ENCODE measurements at regions not wholly inside any gene's neighbourhood (a gene's known extent, or its start where the extent isn't known, plus 50 kb on each side); places are given as distances from the start of the nearest gene placed in this dataset.

- TF ChIP-seq TAF1 (IDR thresholded peaks at IDR 0.05; ENCODE audit: low read depth), result no peak
- TF ChIP-seq TEAD4 (IDR thresholded peaks at IDR 0.05), result no peak
- TF ChIP-seq CREB1 (IDR thresholded peaks at IDR 0.05; ENCODE audit: low read depth), result no peak
- TF ChIP-seq EP300 (IDR thresholded peaks at IDR 0.05; ENCODE audit: borderline replicate concordance), result no peak
- TF ChIP-seq, protein P1, sequence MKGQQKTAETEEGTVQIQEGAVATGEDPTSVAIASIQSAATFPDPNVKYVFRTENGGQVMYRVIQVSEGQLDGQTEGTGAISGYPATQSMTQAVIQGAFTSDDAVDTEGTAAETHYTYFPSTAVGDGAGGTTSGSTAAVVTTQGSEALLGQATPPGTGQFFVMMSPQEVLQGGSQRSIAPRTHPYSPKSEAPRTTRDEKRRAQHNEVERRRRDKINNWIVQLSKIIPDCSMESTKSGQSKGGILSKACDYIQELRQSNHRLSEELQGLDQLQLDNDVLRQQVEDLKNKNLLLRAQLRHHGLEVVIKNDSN (IDR thresholded peaks at IDR 0.05), result no peak
- TF ChIP-seq YY1 (IDR thresholded peaks at IDR 0.05; ENCODE audit: low read depth), result no peak
- no peak for TF ChIP-seq EGR1 (IDR thresholded peaks at IDR 0.05)
- no peak for TF ChIP-seq RAD21 (IDR thresholded peaks at IDR 0.05; ENCODE audit: low read depth)
- no peak for TF ChIP-seq MAX (IDR thresholded peaks at IDR 0.05)
- TF ChIP-seq REST (IDR thresholded peaks at IDR 0.05; ENCODE audit: low read depth), result no peak
- TF ChIP-seq TCF12 (IDR thresholded peaks at IDR 0.05; ENCODE audit: low read depth), result no peak
- TF ChIP-seq FOXM1 (IDR thresholded peaks at IDR 0.05; ENCODE audit: borderline replicate concordance, low read depth), result no peak
Measured at GRCh38 chr9:14985419-14985818, 75.2 kb upstream of the FREM1 start.

Data from Ishikawa (cell line).